ENCODE measurements at regions not wholly inside any gene's neighbourhood (a gene's known extent, or its start where the extent isn't known, plus 50 kb on each side); places are given as distances from the start of the nearest gene placed in this dataset.

DNA sequence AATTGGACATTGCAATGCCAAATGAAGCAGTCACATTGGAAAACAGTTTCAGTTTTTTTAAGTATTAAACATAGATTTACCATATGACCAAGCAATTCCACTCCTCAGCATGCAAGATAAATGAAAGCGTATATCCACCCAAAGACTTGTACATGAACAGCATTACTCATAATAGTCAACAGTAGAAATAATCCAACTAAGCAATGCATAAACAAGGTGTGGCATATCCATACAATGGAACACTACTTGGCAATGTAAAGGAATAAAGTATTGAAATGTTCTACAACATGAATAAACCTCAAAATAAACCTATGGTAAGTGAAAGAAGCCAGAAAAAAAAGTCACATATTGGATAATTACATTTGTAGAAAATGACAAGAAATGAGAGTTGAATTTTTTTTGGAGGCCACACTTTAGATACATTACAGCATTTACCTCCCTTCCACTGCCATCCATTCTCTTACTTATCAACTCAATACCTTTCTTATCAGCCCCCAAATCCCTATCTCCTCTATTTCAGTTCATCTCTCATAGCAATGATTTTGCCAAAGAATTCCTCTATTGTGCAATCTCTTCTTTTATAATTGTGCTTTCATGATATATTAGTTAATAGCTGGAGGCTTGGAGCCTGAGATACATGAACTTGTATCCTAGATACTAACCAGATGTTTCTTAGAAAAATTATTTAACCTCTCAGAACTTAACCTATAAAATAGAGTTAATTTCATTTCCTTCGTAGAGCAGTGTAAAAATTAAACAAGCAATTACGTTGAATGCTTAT, 414.2 kb upstream of the C1orf87 start:
- no peak for TF ChIP-seq POLR2AphosphoS5 (IDR thresholded peaks at IDR 0.05)
- TF ChIP-seq, protein P1, sequence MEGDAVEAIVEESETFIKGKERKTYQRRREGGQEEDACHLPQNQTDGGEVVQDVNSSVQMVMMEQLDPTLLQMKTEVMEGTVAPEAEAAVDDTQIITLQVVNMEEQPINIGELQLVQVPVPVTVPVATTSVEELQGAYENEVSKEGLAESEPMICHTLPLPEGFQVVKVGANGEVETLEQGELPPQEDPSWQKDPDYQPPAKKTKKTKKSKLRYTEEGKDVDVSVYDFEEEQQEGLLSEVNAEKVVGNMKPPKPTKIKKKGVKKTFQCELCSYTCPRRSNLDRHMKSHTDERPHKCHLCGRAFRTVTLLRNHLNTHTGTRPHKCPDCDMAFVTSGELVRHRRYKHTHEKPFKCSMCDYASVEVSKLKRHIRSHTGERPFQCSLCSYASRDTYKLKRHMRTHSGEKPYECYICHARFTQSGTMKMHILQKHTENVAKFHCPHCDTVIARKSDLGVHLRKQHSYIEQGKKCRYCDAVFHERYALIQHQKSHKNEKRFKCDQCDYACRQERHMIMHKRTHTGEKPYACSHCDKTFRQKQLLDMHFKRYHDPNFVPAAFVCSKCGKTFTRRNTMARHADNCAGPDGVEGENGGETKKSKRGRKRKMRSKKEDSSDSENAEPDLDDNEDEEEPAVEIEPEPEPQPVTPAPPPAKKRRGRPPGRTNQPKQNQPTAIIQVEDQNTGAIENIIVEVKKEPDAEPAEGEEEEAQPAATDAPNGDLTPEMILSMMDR (IDR thresholded peaks at IDR 0.05) = no peak
- TF ChIP-seq EP300 (IDR thresholded peaks at IDR 0.05) = no peak
- TF ChIP-seq POLR2A (IDR thresholded peaks at IDR 0.05) = no peak

Measured in suprapubic skin (tissue), 4 donors.